ENCODE measurements at regions not wholly inside any gene's neighbourhood (a gene's known extent, or its start where the extent isn't known, plus 50 kb on each side); places are given as distances from the start of the nearest gene placed in this dataset.

- DNase-seq (ENCODE audit: low read depth): no peak
- TF ChIP-seq CTCF (IDR thresholded peaks at IDR 0.05; ENCODE audit: insufficient read depth, low read depth, low read length, missing control alignments): no peak
- no peak overlapping the region for H3K4me3 ChIP-seq (ENCODE audit: low read length)
Measured at GRCh38 chr5:89087128-89087527, 204.1 kb upstream of the MEF2C start.

GRCh38 chr5:89086390-89087086 is 203.6 kb upstream of the MEF2C start:
- H3K4me3 ChIP-seq (ENCODE audit: low read length): no peak overlapping the region
- no peak for DNase-seq (ENCODE audit: low read depth)
- no peak for TF ChIP-seq CTCF (IDR thresholded peaks at IDR 0.05; ENCODE audit: insufficient read depth, low read depth, low read length, missing control alignments)

GRCh38 chr5:89083791-89084190 is 200.8 kb upstream of the MEF2C start:
- DNase-seq (ENCODE audit: low read depth): peak; percentile 19
- no peak overlapping the region for H3K4me3 ChIP-seq (ENCODE audit: low read length)
- TF ChIP-seq CTCF (IDR thresholded peaks at IDR 0.05; ENCODE audit: insufficient read depth, low read depth, low read length, missing control alignments): no peak

GRCh38 chr5:89081360-89081759 is 198.4 kb upstream of the MEF2C start:
- no peak overlapping the region for H3K4me3 ChIP-seq (ENCODE audit: low read length)
- no peak for DNase-seq (ENCODE audit: low read depth)
- no peak for TF ChIP-seq CTCF (IDR thresholded peaks at IDR 0.05; ENCODE audit: insufficient read depth, low read depth, low read length, missing control alignments)

GRCh38 chr5:89080467-89081116 is 197.6 kb upstream of the MEF2C start:
- no peak overlapping the region for H3K4me3 ChIP-seq (ENCODE audit: low read length)
- no peak for DNase-seq (ENCODE audit: low read depth)
- TF ChIP-seq CTCF (IDR thresholded peaks at IDR 0.05; ENCODE audit: insufficient read depth, low read depth, low read length, missing control alignments): no peak

GRCh38 chr5:89072842-89073672 is 190.1 kb upstream of the MEF2C start:
- DNase-seq (ENCODE audit: low read depth): no peak
- TF ChIP-seq CTCF (IDR thresholded peaks at IDR 0.05; ENCODE audit: insufficient read depth, low read depth, low read length, missing control alignments): no peak
- no peak overlapping the region for H3K4me3 ChIP-seq (ENCODE audit: low read length)
